Left colon (tissue), 2 donors: ENCODE measurements at regions not wholly inside any gene's neighbourhood (a gene's known extent, or its start where the extent isn't known, plus 50 kb on each side); places are given as distances from the start of the nearest gene placed in this dataset.
"Not testable (repeated sequence)": the region's sequence is repeated elsewhere in the genome, so short reads cannot be mapped to it uniquely, and the experiment has no call there.

Source experiments
- ATAC-seq: fragments of 200-7000 bp; cut with Tn5 transposase; one replicate; pipeline ENCODE4 v1.9.1; 2020; ENCODE audit warnings: mild to moderate bottlenecking, moderate library complexity
- DNase-seq, 2 donors: peaks; one replicate each; pipeline ENCODE4 v3.0.0-alpha.2; 2020
- intact Hi-C, 2 donors: fragments of 100-400 bp; cut with DNase I in 1 of 2; cut with micrococcal nuclease in 1 of 2; formaldehyde crosslinking; loops; one replicate each; pipeline versions ENCODE4 v1.11.2 to v1.14.0; 2022; cut with DNase I, micrococcal nuclease
- donor health status: DM: no; HTN: no; CAD: no.
- donor health status: DM: yes; HTN: yes; CAD: no.

GRCh38 chr3:33949074-33949473, 150.6 kb downstream of the PDCD6IP start:
- intact Hi-C loops = no loop called here
- ATAC-seq (no peak), DNase-seq (no peak)

GRCh38 chr3:33954956-33955355, 156.5 kb downstream of the PDCD6IP start:
- no peak for DNase-seq
- ATAC-seq = no peak
- intact Hi-C loops = no loop called here

- no peak for ATAC-seq
- no peak for DNase-seq
- intact Hi-C loops = no loop called here
Observed at GRCh38 chr3:33956206-33956605, 157.8 kb downstream of the PDCD6IP start.

GRCh38 chr3:33956776-33957175, 158.3 kb downstream of the PDCD6IP start:
- intact Hi-C loops = no loop called here
- DNase-seq (no peak), ATAC-seq (no peak)

- DNase-seq = no peak
- ATAC-seq = no peak
- intact Hi-C loops = no loop called here
Observed at GRCh38 chr3:33957176-33957575, 158.7 kb downstream of the PDCD6IP start.

GRCh38 chr3:33958661-33959060, 160.2 kb downstream of the PDCD6IP start:
- intact Hi-C loops = no loop called here
- ATAC-seq (no peak), DNase-seq (no peak)

- intact Hi-C loops = no loop called here
- ATAC-seq (no peak), DNase-seq (no peak)
Observed at GRCh38 chr3:33962396-33962795, 164.0 kb downstream of the PDCD6IP start.

GRCh38 chr3:33970180-33970579, 171.8 kb downstream of the PDCD6IP start:
- intact Hi-C loops, ATAC-seq, DNase-seq: not testable (repeated sequence)

- intact Hi-C loops = no loop called here
Observed at GRCh38 chr3:33971055-33971454, 172.6 kb downstream of the PDCD6IP start.

GRCh38 chr3:33975463-33975862, 177.0 kb downstream of the PDCD6IP start:
- no peak for DNase-seq
- ATAC-seq = no peak
- intact Hi-C loops = no loop called here

More at GRCh38 chr3:33971055-33971454, 172.6 kb downstream of the PDCD6IP start:
- DNase-seq = no peak
- no peak for ATAC-seq

GRCh38 chr3:33977227-33977626, 178.8 kb downstream of the PDCD6IP start:
- ATAC-seq = no peak
- DNase-seq = no peak
- intact Hi-C loops = no loop called here

- intact Hi-C loops = no loop called here
- DNase-seq = no peak
Observed at GRCh38 chr3:33980252-33980651, 181.8 kb downstream of the PDCD6IP start.

GRCh38 chr3:33982269-33982798, 183.9 kb downstream of the PDCD6IP start:
- intact Hi-C loops = no loop called here
- no peak for ATAC-seq

More at GRCh38 chr3:33980252-33980651, 181.8 kb downstream of the PDCD6IP start:
- peak; percentile 48 for ATAC-seq

GRCh38 chr3:33982949-33983348, 184.5 kb downstream of the PDCD6IP start:
- DNase-seq, intact Hi-C loops, ATAC-seq: not testable (repeated sequence)

More at GRCh38 chr3:33982269-33982798, 183.9 kb downstream of the PDCD6IP start:
- DNase-seq = no peak

GRCh38 chr3:33989229-33989628, 190.8 kb downstream of the PDCD6IP start:
- ATAC-seq (no peak), DNase-seq (no peak)
- intact Hi-C loops = no loop called here

- no peak for DNase-seq
- intact Hi-C loops = no loop called here
- ATAC-seq = no peak
Observed at GRCh38 chr3:33991673-33992072, 193.2 kb downstream of the PDCD6IP start.

GRCh38 chr3:33993631-33994030, 195.2 kb downstream of the PDCD6IP start:
- no peak for DNase-seq
- ATAC-seq = no peak
- intact Hi-C loops = no loop called here

- intact Hi-C loops = no loop called here
- ATAC-seq (no peak), DNase-seq (no peak)
Observed at GRCh38 chr3:33994568-33994967, 196.1 kb downstream of the PDCD6IP start.

- DNase-seq = no peak
- ATAC-seq = no peak
- intact Hi-C loops = no loop called here
Observed at GRCh38 chr3:34000301-34000700, 201.9 kb downstream of the PDCD6IP start.

- ATAC-seq (no peak), DNase-seq (no peak)
- intact Hi-C loops = no loop called here
Observed at GRCh38 chr3:34001022-34001421, 202.6 kb downstream of the PDCD6IP start.

- intact Hi-C loops = no loop called here
- no peak for DNase-seq
- ATAC-seq = no peak
Observed at GRCh38 chr3:34001990-34002389, 203.6 kb downstream of the PDCD6IP start.
